Endothelial cell of umbilical vein (primary cell): ENCODE measurements at regions not wholly inside any gene's neighbourhood (a gene's known extent, or its start where the extent isn't known, plus 50 kb on each side); places are given as distances from the start of the nearest gene placed in this dataset.

ENCODE experiments used
- CTCF ChIP-seq, 2 donors: IDR thresholded peaks; 1 replicate in 1 of 2; 2 replicates in 1 of 2; pipeline ENCODE4 v1.5.1; 2011; ENCODE audit warnings: low read length in 2 of 2, mild to moderate bottlenecking in 2 of 2, moderate library complexity in 2 of 2, control low read depth in 1 of 2, inconsistent platforms in 1 of 2, low read depth in 1 of 2; ENCODE audit not compliant: insufficient read depth in 1 of 2; ENCODE audit errors: extremely low read depth in 1 of 2
- EZH2 ChIP-seq: IDR thresholded peaks from 2 replicates; pipeline ENCODE4 v1.6.1; 2012; ENCODE audit warnings: borderline replicate concordance, low read depth, mild to moderate bottlenecking, moderate library complexity, low read length, inconsistent platforms; ENCODE audit not compliant: severe bottlenecking
- FOS ChIP-seq: IDR thresholded peaks from 2 replicates; pipeline ENCODE4 v1.6.1; 2011; ENCODE audit warnings: mild to moderate bottlenecking, low read length, moderate library complexity, borderline replicate concordance; ENCODE audit not compliant: insufficient read depth
- JUN ChIP-seq: IDR thresholded peaks from 2 replicates; pipeline ENCODE4 v1.6.1; 2011; ENCODE audit warnings: borderline replicate concordance, low read depth; ENCODE audit not compliant: insufficient read length, insufficient read depth
- MAX ChIP-seq: IDR thresholded peaks from 2 replicates; pipeline ENCODE4 v1.6.1; 2011; ENCODE audit not compliant: insufficient read depth, insufficient read length
- POLR2A ChIP-seq: IDR thresholded peaks from 2 replicates; pipeline ENCODE4 v1.6.1; 2012; ENCODE audit warnings: low read depth, mild to moderate bottlenecking, control low read depth, low read length
- POLR2AphosphoS5 ChIP-seq: IDR thresholded peaks from 2 replicates; pipeline ENCODE4 v1.6.1; 2012; ENCODE audit warnings: low read depth, mild to moderate bottlenecking, control low read depth, low read length, moderate library complexity; ENCODE audit not compliant: insufficient read depth

- no peak for TF ChIP-seq CTCF (IDR thresholded peaks at IDR 0.05; ENCODE audit: extremely low read depth in 1 of 2, insufficient read depth in 1 of 2, low read depth in 1 of 2, low read length in 2 of 2)
- TF ChIP-seq POLR2AphosphoS5: no peak
- TF ChIP-seq FOS: no peak
- TF ChIP-seq MAX: no peak
- no peak for TF ChIP-seq EZH2
- no peak for TF ChIP-seq JUN
- no peak for TF ChIP-seq POLR2A
Observed at GRCh38 chr18:78865056-78865598, 114.5 kb upstream of the SALL3 start.
